ENCODE measurements at regions not wholly inside any gene's neighbourhood (a gene's known extent, or its start where the extent isn't known, plus 50 kb on each side); places are given as distances from the start of the nearest gene placed in this dataset.

DNA sequence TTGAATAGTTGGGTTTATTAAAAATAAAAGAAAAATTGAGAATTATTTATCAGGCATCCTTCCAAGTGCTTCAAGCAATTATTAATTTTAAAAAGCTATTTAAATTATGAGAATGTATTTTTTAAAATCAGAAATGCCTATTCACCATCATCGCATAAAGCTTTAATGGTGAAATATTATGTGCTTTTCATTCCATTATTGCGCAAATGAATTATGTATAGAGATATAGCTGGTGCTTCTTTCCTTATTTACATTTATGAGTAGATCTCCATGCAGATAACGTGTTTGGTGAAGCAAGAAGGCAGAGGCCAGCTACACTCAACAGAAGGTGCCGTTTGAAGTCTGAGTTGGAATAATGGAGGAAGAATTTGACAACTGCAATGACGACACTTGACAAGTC, 549.1 kb upstream of the DPP6 start:
- DNase-seq (no peak), ATAC-seq (no peak)
- no peaks in the 10 kb centered on the region for H3K27me3 ChIP-seq
- WGBS, 2 donors, result 82 to 83% methylated on average over 5 of the region's 5 CpGs
- no peaks in the 10 kb centered on the region for H3K36me3 ChIP-seq
- intact Hi-C loops (cut with DNase I), result no loop called here
- peaks cover 0 to 38% (median 11%) of the 10 kb centered on the region in 11 donors for H3K9me3 ChIP-seq
- no peak overlapping the region for H3K4me3 ChIP-seq
- H3K4me1 ChIP-seq, result no peaks in the 10 kb centered on the region
- TF ChIP-seq, protein P1, sequence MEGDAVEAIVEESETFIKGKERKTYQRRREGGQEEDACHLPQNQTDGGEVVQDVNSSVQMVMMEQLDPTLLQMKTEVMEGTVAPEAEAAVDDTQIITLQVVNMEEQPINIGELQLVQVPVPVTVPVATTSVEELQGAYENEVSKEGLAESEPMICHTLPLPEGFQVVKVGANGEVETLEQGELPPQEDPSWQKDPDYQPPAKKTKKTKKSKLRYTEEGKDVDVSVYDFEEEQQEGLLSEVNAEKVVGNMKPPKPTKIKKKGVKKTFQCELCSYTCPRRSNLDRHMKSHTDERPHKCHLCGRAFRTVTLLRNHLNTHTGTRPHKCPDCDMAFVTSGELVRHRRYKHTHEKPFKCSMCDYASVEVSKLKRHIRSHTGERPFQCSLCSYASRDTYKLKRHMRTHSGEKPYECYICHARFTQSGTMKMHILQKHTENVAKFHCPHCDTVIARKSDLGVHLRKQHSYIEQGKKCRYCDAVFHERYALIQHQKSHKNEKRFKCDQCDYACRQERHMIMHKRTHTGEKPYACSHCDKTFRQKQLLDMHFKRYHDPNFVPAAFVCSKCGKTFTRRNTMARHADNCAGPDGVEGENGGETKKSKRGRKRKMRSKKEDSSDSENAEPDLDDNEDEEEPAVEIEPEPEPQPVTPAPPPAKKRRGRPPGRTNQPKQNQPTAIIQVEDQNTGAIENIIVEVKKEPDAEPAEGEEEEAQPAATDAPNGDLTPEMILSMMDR (IDR thresholded peaks at IDR 0.05), result no peak
- H3K27ac ChIP-seq, result no peak overlapping the region

DNA sequence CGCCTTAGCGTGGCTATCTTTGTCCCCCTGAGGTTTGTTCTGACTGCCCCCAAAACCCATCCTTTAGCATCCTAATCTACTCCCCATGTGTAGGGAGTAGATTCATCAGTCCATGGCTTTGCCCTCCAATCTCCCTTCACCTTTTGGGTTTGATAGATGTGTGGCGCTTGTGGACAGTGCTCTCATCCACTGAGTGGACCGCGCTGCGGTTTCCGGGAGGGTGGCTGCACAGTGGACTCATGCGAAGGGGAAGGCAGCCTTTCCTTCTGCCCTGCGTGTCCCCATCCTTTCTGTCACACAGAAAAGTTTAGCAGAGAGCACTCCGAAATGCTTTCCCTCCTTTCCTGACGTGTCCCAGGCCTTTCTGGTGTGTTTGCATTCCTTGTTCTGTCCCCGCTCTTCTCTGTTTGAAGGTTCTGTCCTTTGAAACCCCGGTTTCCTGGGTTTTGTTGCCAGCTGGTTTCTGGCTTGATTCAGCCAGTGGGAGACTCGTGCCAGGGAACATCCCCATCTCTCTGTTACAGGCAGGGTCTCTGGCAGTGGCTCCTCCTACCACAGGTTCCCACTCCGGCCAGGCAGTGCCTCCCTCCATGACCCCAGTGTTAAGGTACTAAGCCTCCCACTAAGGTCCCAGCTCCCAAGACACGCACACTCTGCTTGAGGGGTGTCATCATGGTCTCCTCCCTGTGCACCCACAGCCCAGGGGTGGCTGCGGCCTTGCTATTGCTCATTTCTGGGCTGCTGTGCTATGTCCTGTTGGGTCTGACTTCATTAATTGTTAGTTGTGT, 547.7 kb upstream of the DPP6 start:
- ATAC-seq (no peak), DNase-seq (no peak)
- H3K27me3 ChIP-seq, result no peaks in the 10 kb centered on the region
- WGBS, 2 donors, result 77 to 80% methylated on average over 17 of the region's 17 CpGs
- intact Hi-C loops (cut with DNase I), result no loop called here
- H3K36me3 ChIP-seq, result no peaks in the 10 kb centered on the region
- no peak overlapping the region for H3K27ac ChIP-seq
- no peaks in the 10 kb centered on the region for H3K4me1 ChIP-seq
- TF ChIP-seq, protein P1 (IDR thresholded peaks at IDR 0.05), result no peak
- no peak overlapping the region for H3K4me3 ChIP-seq
- H3K9me3 ChIP-seq, result peaks cover 0 to 38% (median 11%) of the 10 kb centered on the region in 11 donors

DNA sequence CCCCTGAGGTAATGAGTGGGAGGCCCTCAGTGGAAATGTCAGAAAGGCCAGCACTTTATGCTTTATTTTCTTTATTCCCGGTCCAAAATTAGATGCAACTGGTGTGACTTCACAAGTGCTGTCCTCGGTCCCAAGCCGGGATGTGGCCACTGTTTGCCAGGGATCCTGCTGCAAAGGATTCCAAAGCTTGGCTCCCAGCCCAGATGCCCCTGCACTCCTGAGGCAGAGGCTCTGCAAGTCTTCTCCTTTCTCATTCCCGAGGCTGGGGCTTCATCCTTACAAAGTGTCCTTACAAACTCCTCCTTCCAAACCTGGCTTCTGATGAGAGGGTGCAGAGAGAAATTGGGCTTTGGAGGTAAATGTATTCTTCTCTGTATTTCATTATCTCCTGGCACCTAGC, 544.3 kb upstream of the DPP6 start:
- DNase-seq (no peak), ATAC-seq (no peak)
- H3K9me3 ChIP-seq, result peaks cover 0 to 28% (median 11%) of the 10 kb centered on the region in 11 donors
- 62 to 63% methylated on average over 4 of the region's 4 CpGs for WGBS, 2 donors
- intact Hi-C loops (cut with DNase I), result no loop called here
- H3K27ac ChIP-seq, result no peak overlapping the region
- TF ChIP-seq, protein P1 (IDR thresholded peaks at IDR 0.05), result no peak
- H3K27me3 ChIP-seq, result no peaks in the 10 kb centered on the region
- H3K4me1 ChIP-seq, result no peaks in the 10 kb centered on the region
- H3K36me3 ChIP-seq, result no peaks in the 10 kb centered on the region
- H3K4me3 ChIP-seq, result no peak overlapping the region

DNA sequence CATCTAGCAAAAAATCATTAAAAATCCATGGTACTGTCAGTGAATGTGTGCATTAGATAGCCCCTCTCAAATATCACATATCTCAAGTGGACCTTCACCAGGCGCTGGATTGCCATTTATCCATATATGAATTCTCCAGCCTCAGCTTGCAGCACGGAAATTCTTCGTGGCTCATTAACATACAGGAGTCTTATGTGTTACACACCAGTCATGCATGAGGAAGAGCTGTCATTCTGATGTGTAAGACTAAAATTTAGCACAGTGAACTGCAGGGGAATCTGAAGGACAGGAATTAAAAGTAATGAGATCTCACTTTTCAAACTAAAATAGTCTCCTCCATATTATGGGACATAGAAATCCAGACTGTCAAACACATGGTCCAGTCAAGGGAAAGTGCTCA, 542.4 kb upstream of the DPP6 start:
- Histone ChIP-seq H3K4me1 (no peaks in the 10 kb centered on the region), H3K36me3 (no peaks in the 10 kb centered on the region), H3K27ac (no peak overlapping the region), H3K27me3 (no peaks in the 10 kb centered on the region), H3K9me3 (peaks cover 0 to 28% (median 11%) of the 10 kb centered on the region in 11 donors), H3K4me3 (no peak overlapping the region)
- ATAC-seq (no peak), DNase-seq (no peak)
- intact Hi-C loops (cut with DNase I), result loop anchor here in 1 of 10 donors (10.0 kb wide), 1 partner anchor 55 kb away; no protein-coding TSS in a partner anchor
- TF ChIP-seq, protein P1 (IDR thresholded peaks at IDR 0.05), result no peak
- WGBS, 2 donors, result 53 to 58% methylated on average over 3 of the region's 3 CpGs

All from heart right ventricle (tissue), 16 donors.